Epithelial cell of prostate (primary cell): ENCODE measurements at regions not wholly inside any gene's neighbourhood (a gene's known extent, or its start where the extent isn't known, plus 50 kb on each side); places are given as distances from the start of the nearest gene placed in this dataset.
"Not testable (repeated sequence)": the region's sequence is repeated elsewhere in the genome, so short reads cannot be mapped to it uniquely, and the experiment has no call there.

Experiments used
- DNase-seq: peaks from one replicate; pipeline ENCODE4 v3.0.0-alpha.2; 2011; ENCODE audit warnings: low read depth, low spot score
- H3K27ac ChIP-seq: fragments of 450-650 bp; 2 replicates; pipeline ENCODE4 v1.5.1; 2017; ENCODE audit warnings: mild to moderate bottlenecking

GRCh38 chr14:34056046-34056445, 105.2 kb upstream of the EGLN3 start:
- no peak for DNase-seq
- no peak overlapping the region for H3K27ac ChIP-seq

GRCh38 chr14:34055157-34055950, 104.5 kb upstream of the EGLN3 start:
- DNase-seq: no peak
- no peak overlapping the region for H3K27ac ChIP-seq

- no peak for DNase-seq
These were observed 102.8 kb upstream of the EGLN3 start for GRCh38 chr14:34053666-34054065.

GRCh38 chr14:34052658-34053014, 101.8 kb upstream of the EGLN3 start:
- DNase-seq: no peak
- peak overlapping the region; percentile 64 for H3K27ac ChIP-seq

More at GRCh38 chr14:34053666-34054065, 102.8 kb upstream of the EGLN3 start:
- H3K27ac ChIP-seq: peak overlapping the region; percentile 64

GRCh38 chr14:34051966-34052657, 101.2 kb upstream of the EGLN3 start:
- H3K27ac ChIP-seq: peak overlapping the region; percentile 64
- peak; percentile 87 for DNase-seq

GRCh38 chr14:34050606-34051005, 99.7 kb upstream of the EGLN3 start:
- DNase-seq: no peak
- no peak overlapping the region for H3K27ac ChIP-seq

- H3K27ac ChIP-seq: no peak overlapping the region
- no peak for DNase-seq
These were observed 98.9 kb upstream of the EGLN3 start for GRCh38 chr14:34049790-34050189.

GRCh38 chr14:34049187-34049586, 98.3 kb upstream of the EGLN3 start:
- not testable (repeated sequence) for DNase-seq, H3K27ac ChIP-seq

GRCh38 chr14:34046799-34047520, 96.1 kb upstream of the EGLN3 start:
- DNase-seq: no peak

GRCh38 chr14:34044666-34045306, 93.9 kb upstream of the EGLN3 start:
- no peak overlapping the region for H3K27ac ChIP-seq
- DNase-seq: no peak

More at GRCh38 chr14:34046799-34047520, 96.1 kb upstream of the EGLN3 start:
- no peak overlapping the region for H3K27ac ChIP-seq

- H3K27ac ChIP-seq: peak overlapping the region; percentile 84
- DNase-seq: no peak
These were observed 93.4 kb upstream of the EGLN3 start for GRCh38 chr14:34044373-34044637.

GRCh38 chr14:34043627-34044372, 92.9 kb upstream of the EGLN3 start:
- peak overlapping the region; percentile 84 for H3K27ac ChIP-seq

GRCh38 chr14:34041220-34041619, 90.3 kb upstream of the EGLN3 start:
- no peak for DNase-seq
- no peak overlapping the region for H3K27ac ChIP-seq

More at GRCh38 chr14:34043627-34044372, 92.9 kb upstream of the EGLN3 start:
- DNase-seq: peak; percentile 51

- no peak overlapping the region for H3K27ac ChIP-seq
These were observed 89.9 kb upstream of the EGLN3 start for GRCh38 chr14:34040766-34041165.

GRCh38 chr14:34039428-34040047, 88.7 kb upstream of the EGLN3 start:
- no peak for DNase-seq
- H3K27ac ChIP-seq: no peak overlapping the region

More at GRCh38 chr14:34040766-34041165, 89.9 kb upstream of the EGLN3 start:
- no peak for DNase-seq

- H3K27ac ChIP-seq: peak overlapping the region; percentile 15
- no peak for DNase-seq
These were observed 87.6 kb upstream of the EGLN3 start for GRCh38 chr14:34038358-34039057.

- H3K27ac ChIP-seq: peak overlapping the region; percentile 94
- DNase-seq: no peak
These were observed 85.5 kb upstream of the EGLN3 start for GRCh38 chr14:34036319-34036766.

GRCh38 chr14:34035934-34036250, 85.0 kb upstream of the EGLN3 start:
- H3K27ac ChIP-seq: peak overlapping the region; percentile 94
- no peak for DNase-seq
